Prostate gland (tissue), 2 donors: ENCODE measurements at regions not wholly inside any gene's neighbourhood (a gene's known extent, or its start where the extent isn't known, plus 50 kb on each side); places are given as distances from the start of the nearest gene placed in this dataset.

Experiments
- DNase-seq: peaks from one replicate; pipeline ENCODE4 v3.0.0-alpha.2; 2019; ENCODE audit warnings: low spot score
- H3K27ac ChIP-seq, 2 donors: fragments of 200-600 bp; sonication (generic); 2 replicates each; pipeline ENCODE4 v1.5.1; 2017 to 2019
- H3K27me3 ChIP-seq: fragments of 200-600 bp; sonication (generic); replicated peaks from 2 replicates; pipeline ENCODE4 v1.5.1; 2019; ENCODE audit not compliant: insufficient read depth
- H3K36me3 ChIP-seq, 2 donors: fragments of 200-600 bp; sonication (generic); 1 replicate in 1 of 2; 2 replicates in 1 of 2; pipeline versions ENCODE4 v1.5.1 to v1.8.1; 2017 to 2019
- H3K4me1 ChIP-seq: fragments of 200-600 bp; sonication (generic); replicated peaks from 2 replicates; pipeline ENCODE4 v1.5.1; 2019
- H3K4me3 ChIP-seq, 2 donors: fragments of 200-600 bp; sonication (generic); 2 replicates each; pipeline ENCODE4 v1.5.1; 2017 to 2019
- H3K9me3 ChIP-seq: fragments of 200-600 bp; sonication (generic); 2 replicates; pipeline ENCODE4 v1.5.1; 2017
- POLR2A ChIP-seq: fragments of 450-650 bp; IDR thresholded peaks from one replicate; pipeline ENCODE4 v1.6.1; 2016; ENCODE audit warnings: antibody characterized with exemption, mild to moderate bottlenecking
- POLR2AphosphoS5 ChIP-seq: sonication (generic); formaldehyde crosslinking; IDR thresholded peaks from one replicate; pipeline ENCODE4 v1.6.1; 2017; ENCODE audit warnings: antibody characterized with exemption
- WGBS: methylation state at CpG from one replicate; pipeline ENCODE4 v1.1.5; 2018; 5-methylcytosine and 5-hydroxymethylcytosine counted together
- intact Hi-C: fragments of 100-400 bp; cut with DNase I; formaldehyde crosslinking; loops from one replicate; pipeline ENCODE4 v1.14.2; 2022
- TF ChIP-seq, protein P1 (sequence below), 4 experiments: fragments of 200-600 bp in 2 of 4; fragments of 450-650 bp in 2 of 4; sonication (generic) in 2 of 4; IDR thresholded peaks; 1 replicate in 3 of 4; 2 replicates in 1 of 4; pipeline ENCODE4 v1.5.1; 2016 to 2019; ENCODE audit warnings: antibody characterized with exemption in 4 of 4, mild to moderate bottlenecking in 2 of 4, moderate library complexity in 2 of 4

DNA sequence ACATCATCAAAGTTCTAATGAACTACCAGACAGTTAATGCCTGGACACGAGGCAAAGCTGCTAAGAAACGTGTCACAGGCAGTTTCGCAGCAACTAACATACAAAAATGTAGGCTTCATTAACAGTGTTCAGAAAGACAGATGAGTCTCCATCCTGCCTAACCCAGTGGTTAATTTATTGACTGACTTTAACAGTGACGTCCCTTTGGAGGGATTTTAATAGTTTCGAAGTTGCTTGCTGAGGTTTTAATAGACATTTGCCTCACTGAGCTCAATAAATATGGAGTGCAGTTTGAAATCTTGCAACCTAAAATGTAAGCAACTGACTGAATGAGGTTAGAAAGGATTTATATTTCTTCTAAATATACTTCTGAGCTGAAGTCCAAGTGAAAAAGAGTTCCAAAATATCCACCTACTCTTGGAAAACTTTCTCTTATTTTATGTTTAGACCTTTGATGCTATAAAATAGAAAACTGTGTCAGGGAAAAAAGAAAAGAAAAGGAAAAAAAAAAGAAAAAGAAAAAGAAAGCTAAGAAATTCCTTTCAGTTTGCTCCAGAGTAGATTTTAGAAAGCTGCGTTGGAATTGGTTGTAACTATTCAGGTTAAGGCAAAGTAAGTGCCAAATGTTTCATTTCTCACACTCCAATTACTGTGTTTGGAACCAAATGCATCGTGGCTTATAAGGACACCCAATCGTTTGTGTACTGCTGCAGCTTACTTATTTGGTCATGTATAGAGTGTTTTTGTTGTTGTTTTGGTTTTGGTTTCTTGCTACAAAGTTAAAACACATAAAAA, 2016.6 kb downstream of the MAT2B start:
- Histone ChIP-seq H3K9me3 (no peaks in the 10 kb centered on the region), H3K27me3 (no peaks in the 10 kb centered on the region), H3K27ac (no peak overlapping the region), H3K4me3 (no peak overlapping the region), H3K4me1 (no peaks in the 10 kb centered on the region), H3K36me3 (no peaks in the 10 kb centered on the region)
- 26% methylated on average over 8 of the region's 8 CpGs for WGBS
- TF ChIP-seq, protein P1, sequence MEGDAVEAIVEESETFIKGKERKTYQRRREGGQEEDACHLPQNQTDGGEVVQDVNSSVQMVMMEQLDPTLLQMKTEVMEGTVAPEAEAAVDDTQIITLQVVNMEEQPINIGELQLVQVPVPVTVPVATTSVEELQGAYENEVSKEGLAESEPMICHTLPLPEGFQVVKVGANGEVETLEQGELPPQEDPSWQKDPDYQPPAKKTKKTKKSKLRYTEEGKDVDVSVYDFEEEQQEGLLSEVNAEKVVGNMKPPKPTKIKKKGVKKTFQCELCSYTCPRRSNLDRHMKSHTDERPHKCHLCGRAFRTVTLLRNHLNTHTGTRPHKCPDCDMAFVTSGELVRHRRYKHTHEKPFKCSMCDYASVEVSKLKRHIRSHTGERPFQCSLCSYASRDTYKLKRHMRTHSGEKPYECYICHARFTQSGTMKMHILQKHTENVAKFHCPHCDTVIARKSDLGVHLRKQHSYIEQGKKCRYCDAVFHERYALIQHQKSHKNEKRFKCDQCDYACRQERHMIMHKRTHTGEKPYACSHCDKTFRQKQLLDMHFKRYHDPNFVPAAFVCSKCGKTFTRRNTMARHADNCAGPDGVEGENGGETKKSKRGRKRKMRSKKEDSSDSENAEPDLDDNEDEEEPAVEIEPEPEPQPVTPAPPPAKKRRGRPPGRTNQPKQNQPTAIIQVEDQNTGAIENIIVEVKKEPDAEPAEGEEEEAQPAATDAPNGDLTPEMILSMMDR (IDR thresholded peaks at IDR 0.05): no peak
- no peak for TF ChIP-seq POLR2AphosphoS5
- no peak for TF ChIP-seq POLR2A
- intact Hi-C loops: no loop called here
- no peak for DNase-seq

DNA sequence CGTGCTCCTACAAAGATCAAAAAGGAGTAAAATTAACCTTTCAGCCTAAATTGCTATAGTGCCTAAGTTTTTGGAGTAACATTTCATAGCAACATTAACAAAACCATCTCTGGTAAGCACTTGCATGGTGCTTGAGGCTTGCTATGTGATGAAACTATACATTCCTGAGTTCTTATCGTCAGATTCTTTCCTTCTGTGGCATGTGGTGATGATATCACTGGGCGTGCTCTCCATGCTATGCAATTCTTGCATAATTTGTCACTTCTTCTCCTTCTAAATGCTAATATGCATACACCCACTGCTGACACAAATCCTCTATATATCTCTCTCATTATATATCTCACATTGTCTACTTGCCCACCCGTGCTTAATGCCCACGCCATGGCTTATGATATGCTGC, 2019.9 kb downstream of the MAT2B start:
- DNase-seq: no peak
- H3K27ac ChIP-seq: no peak overlapping the region
- 85% methylated on average over 5 of the region's 5 CpGs for WGBS
- TF ChIP-seq POLR2A: no peak
- no peak for TF ChIP-seq POLR2AphosphoS5
- TF ChIP-seq, protein P1 (IDR thresholded peaks at IDR 0.05): no peak
- H3K36me3 ChIP-seq: no peaks in the 10 kb centered on the region
- intact Hi-C loops: no loop called here
- no peaks in the 10 kb centered on the region for H3K4me1 ChIP-seq
- H3K27me3 ChIP-seq: no peaks in the 10 kb centered on the region
- H3K9me3 ChIP-seq: no peaks in the 10 kb centered on the region
- no peak overlapping the region for H3K4me3 ChIP-seq

DNA sequence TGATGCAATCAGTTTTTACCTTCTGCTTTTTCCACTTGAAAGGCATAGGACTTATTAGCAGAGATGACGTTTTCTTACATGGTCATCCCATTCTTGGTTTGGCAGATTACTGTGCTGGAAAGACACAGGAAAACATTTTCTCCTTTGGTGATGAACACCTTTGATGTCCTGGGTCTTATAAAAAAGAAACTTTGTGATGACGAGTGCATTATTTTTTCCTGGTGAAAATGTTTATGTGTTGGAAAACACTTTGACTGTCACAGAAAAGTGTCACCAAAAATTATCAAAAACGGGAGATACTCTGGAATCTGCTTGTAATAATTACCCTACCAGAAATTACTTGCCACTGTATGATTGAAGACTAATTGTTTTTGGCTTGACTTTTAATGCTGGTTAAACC, 2020.9 kb downstream of the MAT2B start:
- TF ChIP-seq POLR2AphosphoS5 (no peak), POLR2A (no peak)
- TF ChIP-seq, protein P1 (IDR thresholded peaks at IDR 0.05): no peak
- Histone ChIP-seq H3K4me3 (no peak overlapping the region), H3K27ac (no peak overlapping the region), H3K36me3 (no peaks in the 10 kb centered on the region), H3K9me3 (no peaks in the 10 kb centered on the region), H3K27me3 (no peaks in the 10 kb centered on the region), H3K4me1 (no peaks in the 10 kb centered on the region)
- 79% methylated on average over 3 of the region's 3 CpGs for WGBS
- no peak for DNase-seq
- intact Hi-C loops: no loop called here

DNA sequence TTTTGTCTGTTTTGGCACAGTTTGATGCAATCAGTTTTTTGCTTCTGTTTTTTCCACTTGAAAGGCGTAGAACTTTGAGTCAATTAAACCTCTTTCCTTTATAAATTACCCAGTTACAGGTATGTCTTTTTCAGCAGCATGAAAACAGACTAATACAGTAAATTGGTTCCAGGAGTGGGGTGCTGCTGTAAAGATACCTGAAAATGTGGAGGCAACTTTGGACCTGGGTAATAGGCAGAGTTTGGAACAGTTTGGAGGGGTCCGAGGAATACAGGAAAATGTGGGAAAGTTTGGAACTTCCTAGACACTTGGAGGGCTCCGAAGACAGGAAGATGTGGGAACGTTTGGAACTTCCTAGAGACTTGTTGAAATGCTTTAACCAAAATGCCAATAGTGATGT, 2022.2 kb downstream of the MAT2B start:
- DNase-seq: no peak
- H3K27ac ChIP-seq: no peak overlapping the region
- TF ChIP-seq, protein P1 (IDR thresholded peaks at IDR 0.05): no peak
- TF ChIP-seq POLR2AphosphoS5: no peak
- no peak for TF ChIP-seq POLR2A
- intact Hi-C loops: no loop called here
- WGBS: 90% methylated on average over 4 of the region's 4 CpGs
- no peaks in the 10 kb centered on the region for H3K4me1 ChIP-seq
- no peak overlapping the region for H3K4me3 ChIP-seq
- no peaks in the 10 kb centered on the region for H3K36me3 ChIP-seq
- H3K9me3 ChIP-seq: no peaks in the 10 kb centered on the region
- H3K27me3 ChIP-seq: no peaks in the 10 kb centered on the region

DNA sequence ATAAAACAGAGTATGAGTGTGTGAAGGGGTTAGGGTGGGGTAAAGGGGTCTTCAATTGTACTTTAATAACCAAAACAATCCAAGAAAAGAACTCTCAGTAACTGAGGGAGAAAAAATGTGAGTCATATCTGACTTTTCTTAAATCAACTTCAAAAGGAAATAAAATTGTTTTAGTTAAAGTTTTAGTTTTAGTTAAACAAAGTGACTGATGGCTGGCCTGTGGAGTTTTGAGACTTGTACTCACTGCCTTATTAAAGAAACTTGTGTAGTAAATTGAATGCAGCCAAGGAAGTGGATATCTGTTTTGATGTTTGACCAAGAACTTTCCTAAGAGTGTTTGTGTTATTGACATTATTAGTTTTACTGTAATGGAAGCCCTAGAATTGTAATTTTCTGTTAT, 2032.6 kb downstream of the MAT2B start:
- H3K27ac ChIP-seq: no peak overlapping the region
- TF ChIP-seq POLR2A: no peak
- H3K4me3 ChIP-seq: no peak overlapping the region
- no peaks in the 10 kb centered on the region for H3K4me1 ChIP-seq
- DNase-seq: no peak
- no peaks in the 10 kb centered on the region for H3K9me3 ChIP-seq
- intact Hi-C loops: no loop called here
- H3K27me3 ChIP-seq: no peaks in the 10 kb centered on the region
- H3K36me3 ChIP-seq: no peaks in the 10 kb centered on the region
